Mucosa of rectum (tissue), 2 donors: ENCODE measurements at regions not wholly inside any gene's neighbourhood (a gene's known extent, or its start where the extent isn't known, plus 50 kb on each side); places are given as distances from the start of the nearest gene placed in this dataset.
"Not testable (repeated sequence)": the region's sequence is repeated elsewhere in the genome, so short reads cannot be mapped to it uniquely, and the experiment has no call there.

Experiments used
- H3K27ac ChIP-seq, 2 donors: one replicate each; pipeline ENCODE4 v1.7.0; 2013; ENCODE audit warnings: inconsistent platforms in 2 of 2, low read depth in 2 of 2, low read length in 2 of 2
- H3K27me3 ChIP-seq, 2 donors: one replicate each; pipeline ENCODE4 v1.7.0; 2013; ENCODE audit warnings: low read length in 2 of 2; ENCODE audit not compliant: control insufficient read depth in 2 of 2, insufficient read depth in 2 of 2
- H3K36me3 ChIP-seq, 2 donors: one replicate each; pipeline ENCODE4 v1.7.0; 2013; ENCODE audit warnings: low read length in 2 of 2; ENCODE audit not compliant: control insufficient read depth in 2 of 2, insufficient read depth in 2 of 2
- H3K4me1 ChIP-seq, 2 donors: one replicate each; pipeline ENCODE4 v1.7.0; 2013; ENCODE audit warnings: low read length in 2 of 2, mild to moderate bottlenecking in 1 of 2; ENCODE audit not compliant: control insufficient read depth in 2 of 2, insufficient read depth in 2 of 2
- H3K4me3 ChIP-seq, 2 donors: one replicate each; pipeline ENCODE4 v1.7.0; 2013; ENCODE audit warnings: low read length in 2 of 2
- H3K9ac ChIP-seq, 2 donors: one replicate each; pipeline ENCODE4 v1.7.0; 2013; ENCODE audit warnings: low read length in 2 of 2, low read depth in 1 of 2, mild to moderate bottlenecking in 1 of 2
- H3K9me3 ChIP-seq, 2 donors: one replicate each; pipeline ENCODE4 v1.7.0; 2013; ENCODE audit warnings: low read length in 2 of 2; ENCODE audit not compliant: control insufficient read depth in 2 of 2
- donor health status: healthy.
- donor health status: Normal muscosa, but diverticular disease.

DNA sequence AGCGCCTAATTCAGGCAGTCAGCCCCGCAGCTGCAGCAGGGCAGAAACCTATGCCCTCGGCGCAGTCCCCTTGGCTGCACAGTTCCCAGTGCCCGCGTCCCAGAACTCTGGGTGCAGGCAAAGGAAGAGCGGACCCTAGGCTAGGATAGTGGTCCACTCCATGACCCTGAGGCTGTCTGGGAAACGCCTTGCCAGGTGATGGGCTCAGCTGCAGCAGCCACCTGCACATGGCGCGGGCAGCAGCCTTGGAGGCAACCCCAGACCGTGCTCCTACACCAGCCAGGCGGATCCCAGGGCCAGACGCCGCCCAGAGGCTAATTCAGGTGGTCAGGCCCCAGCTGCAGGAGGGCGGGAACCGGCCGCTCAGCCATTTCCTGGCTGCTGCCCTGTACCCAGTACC is 83.0 kb downstream of the POTEC start:
- not testable (repeated sequence) for H3K4me3 ChIP-seq, H3K27ac ChIP-seq

DNA sequence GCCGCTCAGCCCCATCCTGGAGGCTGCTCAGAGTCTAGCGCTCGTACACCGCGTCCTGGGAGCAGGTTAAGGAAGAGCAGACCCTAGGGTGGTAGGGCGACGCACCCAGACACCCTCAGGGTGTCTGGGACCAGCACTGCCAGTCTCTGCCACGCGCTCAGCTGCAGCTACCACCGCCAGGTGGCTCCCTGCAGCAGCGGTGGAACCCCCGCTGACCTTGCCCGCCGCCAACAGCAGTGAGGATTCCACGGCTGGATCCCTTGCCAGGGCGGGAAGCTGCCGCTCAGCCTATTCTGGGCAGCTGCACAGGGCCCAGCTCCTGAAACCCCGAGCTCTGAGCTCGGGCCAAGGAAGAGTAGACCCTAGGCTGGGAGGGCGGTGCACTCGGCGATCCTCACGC is 83.6 kb downstream of the POTEC start:
- H3K9me3 ChIP-seq, H3K27ac ChIP-seq, H3K9ac ChIP-seq, H3K4me3 ChIP-seq, H3K4me1 ChIP-seq, H3K36me3 ChIP-seq, H3K27me3 ChIP-seq: not testable (repeated sequence)

More for the DNA sequence above, 83.0 kb downstream of the POTEC start:
- H3K27me3 ChIP-seq, H3K9me3 ChIP-seq, H3K4me1 ChIP-seq, H3K9ac ChIP-seq, H3K36me3 ChIP-seq: not testable (repeated sequence)

DNA sequence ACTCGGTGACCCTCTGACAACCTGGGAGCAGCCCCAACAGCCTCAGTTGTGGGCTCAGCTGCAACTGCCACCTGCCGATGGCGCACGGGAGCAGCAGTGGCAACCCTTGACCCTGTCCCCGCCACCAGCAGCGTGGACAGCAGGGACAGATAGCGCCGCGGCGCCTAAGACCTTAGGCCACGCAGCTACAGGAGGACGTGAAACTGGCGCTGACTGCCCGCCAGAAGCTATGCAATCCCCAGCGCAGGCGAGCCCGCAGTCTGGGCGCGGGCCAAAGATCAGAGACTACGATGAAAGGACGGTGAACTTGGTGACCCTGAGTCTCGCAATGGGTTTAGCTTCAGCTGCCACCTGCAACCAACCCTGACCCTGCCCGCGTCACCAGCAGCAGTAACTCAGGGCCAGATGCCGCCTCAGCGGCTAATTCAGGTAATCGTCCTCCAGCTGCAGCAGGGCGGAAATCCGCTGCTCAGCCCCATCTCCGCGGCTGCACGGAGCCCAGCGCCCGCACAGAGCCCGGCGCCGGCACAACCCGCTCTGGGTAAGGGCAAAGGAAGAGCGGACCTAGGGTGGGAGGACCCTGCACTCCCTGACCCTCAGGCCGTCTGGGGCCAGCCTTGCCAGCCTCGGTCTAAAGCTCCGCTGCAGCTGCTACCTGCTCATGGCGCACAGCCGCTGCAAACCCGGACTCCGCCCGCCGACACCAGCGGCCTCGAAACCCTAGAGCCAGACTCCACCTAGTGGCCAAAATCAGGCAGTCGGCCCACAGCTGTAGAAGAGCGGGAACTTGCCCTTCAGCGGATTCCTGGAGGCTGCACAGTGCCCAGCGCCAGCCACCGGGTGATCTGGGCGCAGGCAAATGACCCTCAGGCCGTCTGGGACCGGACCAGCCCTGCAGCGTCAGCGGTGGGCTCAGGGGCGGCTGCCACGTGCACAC is 85.1 kb downstream of the POTEC start:
- peak overlapping the region; percentile 26 to 39 for H3K4me3 ChIP-seq
- H3K4me1 ChIP-seq, H3K36me3 ChIP-seq, H3K9me3 ChIP-seq, H3K9ac ChIP-seq, H3K27ac ChIP-seq, H3K27me3 ChIP-seq: not testable (repeated sequence)

DNA sequence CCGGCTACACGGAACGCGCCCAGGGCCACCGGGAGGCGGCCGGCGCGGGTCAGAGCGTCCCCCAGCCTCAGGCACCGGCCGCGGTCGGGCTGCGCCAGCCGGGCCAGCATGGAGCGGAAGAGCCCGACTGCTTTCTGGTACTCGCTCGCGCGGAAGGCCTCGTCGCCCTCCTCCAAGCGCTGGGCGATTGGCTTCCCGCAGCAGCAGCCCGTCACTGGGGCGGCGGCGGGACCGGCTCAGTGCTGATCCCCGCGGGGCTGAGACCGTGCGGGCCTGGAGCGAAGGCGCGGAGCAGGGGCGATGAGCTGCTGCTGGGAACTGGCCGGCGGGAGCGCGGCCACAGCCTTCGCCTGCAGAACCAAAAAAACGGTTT is 92.8 kb downstream of the POTEC start:
- not testable (repeated sequence) for H3K36me3 ChIP-seq, H3K9me3 ChIP-seq, H3K27me3 ChIP-seq, H3K27ac ChIP-seq, H3K9ac ChIP-seq, H3K4me1 ChIP-seq
- H3K4me3 ChIP-seq: peak overlapping the region; percentile 10 to 48

DNA sequence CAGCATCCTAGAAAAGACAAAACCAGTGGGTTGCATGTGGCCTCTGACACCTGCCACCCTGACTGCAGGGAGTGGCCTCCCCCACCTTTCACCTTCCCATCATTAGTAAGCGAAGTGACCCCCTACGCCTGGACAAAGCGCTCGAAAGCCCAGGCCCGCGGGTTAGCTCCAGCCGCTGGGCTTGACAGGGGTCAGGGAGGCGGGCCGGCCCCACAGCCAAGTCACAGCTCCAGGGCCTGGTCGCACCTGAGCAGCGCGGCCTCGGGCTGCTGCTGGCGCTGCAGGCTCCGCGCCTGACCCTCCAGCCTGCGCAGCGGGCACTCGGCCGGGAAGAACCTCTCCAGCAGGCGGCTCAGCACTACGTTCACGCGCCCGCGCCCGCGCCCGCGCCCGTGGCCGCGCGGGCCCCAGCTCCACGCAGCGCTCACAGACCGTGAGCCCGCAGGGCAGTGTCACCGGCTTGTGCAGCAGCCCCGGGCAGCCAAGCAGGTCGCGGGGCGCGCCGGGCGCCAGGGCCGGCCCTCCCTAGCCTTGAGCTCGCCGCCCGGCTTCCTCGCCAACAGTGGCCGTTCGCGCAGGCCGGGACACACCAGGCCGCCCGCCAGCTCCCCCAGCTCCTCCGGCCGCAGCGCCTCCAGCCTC is 93.3 kb downstream of the POTEC start:
- H3K9me3 ChIP-seq, H3K9ac ChIP-seq, H3K27me3 ChIP-seq, H3K36me3 ChIP-seq, H3K4me1 ChIP-seq, H3K27ac ChIP-seq: not testable (repeated sequence)
- H3K4me3 ChIP-seq: peak overlapping the region in 1 of 2 donors; percentile 10

DNA sequence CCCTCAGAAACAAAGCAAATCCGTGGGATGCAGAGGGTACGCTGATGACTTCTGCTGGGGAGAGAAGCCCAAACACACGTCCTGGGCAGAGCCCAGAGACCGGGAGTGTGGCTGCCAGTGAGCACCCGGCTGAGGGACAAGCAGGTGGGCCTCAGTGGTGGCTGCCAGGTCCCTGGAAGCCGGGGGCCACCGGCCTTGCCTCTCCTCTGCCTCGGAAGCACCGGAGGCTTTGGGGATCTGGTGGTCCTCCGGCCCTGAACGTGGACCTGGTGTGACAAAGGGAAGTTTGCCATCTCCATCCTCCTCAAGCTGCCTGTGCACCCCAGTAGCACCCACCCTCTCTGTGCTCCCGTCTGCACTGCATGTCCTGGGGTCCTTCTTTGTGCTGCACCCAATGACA is 94.3 kb downstream of the POTEC start:
- H3K36me3 ChIP-seq, H3K27ac ChIP-seq, H3K4me1 ChIP-seq, H3K9ac ChIP-seq, H3K27me3 ChIP-seq, H3K4me3 ChIP-seq, H3K9me3 ChIP-seq: not testable (repeated sequence)

DNA sequence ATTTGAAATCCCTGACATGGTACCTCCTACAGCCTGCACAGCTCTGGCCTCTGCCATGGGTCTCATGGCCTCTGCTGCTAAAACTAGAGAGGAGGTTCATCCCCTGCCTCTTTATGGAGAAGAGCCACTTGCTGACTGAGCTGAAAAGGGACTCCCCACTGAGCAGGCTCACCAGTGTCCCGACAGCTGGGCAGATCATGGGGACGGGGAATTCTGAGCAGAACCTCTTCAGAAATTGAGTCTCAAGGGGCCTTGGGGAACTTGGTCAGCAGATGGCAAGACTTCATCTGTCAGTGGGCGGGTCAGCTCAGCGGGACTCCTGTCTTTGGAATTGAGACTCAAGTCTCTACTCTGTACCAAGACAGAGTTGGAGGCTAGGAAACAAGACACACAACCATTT is 95.7 kb downstream of the POTEC start:
- not testable (repeated sequence) for H3K9me3 ChIP-seq, H3K36me3 ChIP-seq, H3K9ac ChIP-seq, H3K4me3 ChIP-seq, H3K4me1 ChIP-seq, H3K27ac ChIP-seq, H3K27me3 ChIP-seq

DNA sequence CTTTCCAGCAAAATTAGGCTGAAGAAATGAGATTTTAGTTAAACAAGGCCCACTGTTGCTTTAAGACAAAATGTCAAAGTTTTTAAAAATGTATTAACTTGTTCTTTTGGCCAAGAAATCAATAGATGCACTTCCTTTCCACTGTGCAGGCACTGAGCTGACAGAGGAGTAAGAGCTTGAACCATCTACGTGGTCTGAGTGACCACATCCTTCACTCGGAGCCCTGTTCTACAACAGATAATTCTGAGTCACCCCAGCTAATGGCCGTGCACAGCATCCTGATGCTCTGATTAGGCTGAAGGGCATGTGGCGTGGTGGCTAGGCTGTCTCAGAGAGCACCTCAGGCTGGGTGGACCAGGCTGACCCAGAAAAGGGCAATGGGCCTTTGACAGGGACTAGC is 107.9 kb downstream of the POTEC start:
- not testable (repeated sequence) for H3K9ac ChIP-seq, H3K36me3 ChIP-seq

DNA sequence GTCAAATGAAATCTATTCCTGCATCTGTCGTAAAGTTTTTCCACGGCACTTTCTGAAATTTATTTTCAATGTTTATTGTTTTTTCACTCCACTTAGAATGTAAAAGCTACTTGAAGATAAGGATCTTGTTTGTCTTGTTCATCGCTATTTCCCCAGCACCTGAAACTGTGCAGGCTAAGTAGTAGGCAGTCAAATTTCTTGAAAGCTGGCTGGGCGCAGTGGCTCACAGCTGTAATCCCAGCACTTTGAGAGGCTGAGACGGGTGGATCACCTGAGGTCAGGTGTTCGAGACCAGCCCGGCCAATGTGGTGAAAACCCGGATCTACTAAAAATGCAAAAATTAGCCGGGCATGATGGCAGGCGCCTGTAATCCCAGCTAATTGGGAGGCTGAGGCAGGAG is 111.0 kb downstream of the POTEC start:
- H3K27ac ChIP-seq, H3K4me3 ChIP-seq, H3K4me1 ChIP-seq, H3K27me3 ChIP-seq, H3K9me3 ChIP-seq, H3K36me3 ChIP-seq, H3K9ac ChIP-seq: not testable (repeated sequence)

More for the DNA sequence above, 107.9 kb downstream of the POTEC start:
- not testable (repeated sequence) for H3K27me3 ChIP-seq, H3K4me1 ChIP-seq, H3K9me3 ChIP-seq, H3K27ac ChIP-seq, H3K4me3 ChIP-seq

DNA sequence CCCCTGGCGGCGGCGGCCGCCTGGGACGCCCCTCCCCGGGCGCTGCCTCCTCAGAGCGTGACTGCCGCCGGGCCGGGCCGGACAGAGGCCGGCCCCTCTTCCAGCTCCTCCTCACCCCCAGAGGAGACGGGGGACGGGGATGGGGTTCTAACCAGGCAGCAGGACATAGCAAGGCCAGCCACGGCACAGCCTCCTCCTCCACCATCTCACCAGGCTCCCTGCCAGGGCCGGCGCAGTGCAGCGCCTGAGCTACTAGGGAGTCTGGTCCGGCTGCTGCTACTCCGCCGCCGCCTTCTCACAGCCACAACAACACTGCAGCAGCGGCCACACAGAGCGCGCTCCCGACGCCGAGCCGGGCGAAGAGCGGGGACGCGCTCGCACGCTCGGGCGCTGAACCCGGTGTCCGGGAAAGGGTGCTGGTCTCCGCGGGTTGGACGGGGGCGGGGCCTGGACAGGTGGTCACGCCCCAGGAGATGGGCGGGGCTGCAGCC is 112.3 kb downstream of the POTEC start:
- not testable (repeated sequence) for H3K36me3 ChIP-seq
- H3K4me3 ChIP-seq: peak overlapping the region; percentile 61 to 69
- peak overlapping the region in 1 of 2 donors; percentile 59 for H3K9ac ChIP-seq

More for the DNA sequence above, 112.3 kb downstream of the POTEC start:
- not testable (repeated sequence) for H3K27me3 ChIP-seq, H3K4me1 ChIP-seq, H3K9me3 ChIP-seq
- peak overlapping the region; percentile 38 to 68 for H3K27ac ChIP-seq
